SK-N-MC (cell line): ENCODE measurements at regions not wholly inside any gene's neighbourhood (a gene's known extent, or its start where the extent isn't known, plus 50 kb on each side); places are given as distances from the start of the nearest gene placed in this dataset.

Experiments used
- DNase-seq: peaks from one replicate; pipeline ENCODE4 v3.0.0-alpha.2; 2011; ENCODE audit warnings: low read depth, low spot score
- H3K27ac ChIP-seq: fragments of 200-600 bp; sonication (generic); 2 replicates; pipeline ENCODE4 v1.5.1; 2016; ENCODE audit warnings: mixed run types
- H3K36me3 ChIP-seq: fragments of 200-600 bp; sonication (generic); 2 replicates; pipeline ENCODE4 v1.6.1; 2017; ENCODE audit warnings: antibody characterized with exemption, low read length, mixed read lengths; ENCODE audit not compliant: insufficient read depth
- H3K4me3 ChIP-seq: fragments of 200-600 bp; sonication (generic); 2 replicates; pipeline ENCODE4 v1.5.1; 2016
- H3K9ac ChIP-seq: fragments of 200-600 bp; sonication (generic); 2 replicates; pipeline ENCODE4 v1.8.0; 2017; ENCODE audit warnings: mixed run types, mixed read lengths; ENCODE audit not compliant: insufficient read length
- H3K9me3 ChIP-seq: fragments of 200-600 bp; sonication (generic); 2 replicates; pipeline ENCODE4 v1.6.1; 2017; ENCODE audit warnings: low read depth, mild to moderate bottlenecking, antibody characterized with exemption, low read length, moderate library complexity, mixed read lengths
- EZH2 ChIP-seq: fragments of 200-600 bp; sonication (generic); IDR thresholded peaks from one replicate; pipeline ENCODE4 v1.6.1; 2017; ENCODE audit warnings: antibody characterized with exemption
- FOXP2 ChIP-seq: optimal IDR thresholded peaks from 2 replicates; pipeline ENCODE3; 2011; ENCODE audit warnings: mild to moderate bottlenecking, moderate library complexity; ENCODE audit not compliant: insufficient read depth; ENCODE audit errors: extremely low read length, control extremely low read depth
- POLR2AphosphoS5 ChIP-seq: IDR thresholded peaks from 2 replicates; pipeline ENCODE4 v1.6.1; 2012; ENCODE audit warnings: mild to moderate bottlenecking, low read depth, low read length, borderline replicate concordance

DNA sequence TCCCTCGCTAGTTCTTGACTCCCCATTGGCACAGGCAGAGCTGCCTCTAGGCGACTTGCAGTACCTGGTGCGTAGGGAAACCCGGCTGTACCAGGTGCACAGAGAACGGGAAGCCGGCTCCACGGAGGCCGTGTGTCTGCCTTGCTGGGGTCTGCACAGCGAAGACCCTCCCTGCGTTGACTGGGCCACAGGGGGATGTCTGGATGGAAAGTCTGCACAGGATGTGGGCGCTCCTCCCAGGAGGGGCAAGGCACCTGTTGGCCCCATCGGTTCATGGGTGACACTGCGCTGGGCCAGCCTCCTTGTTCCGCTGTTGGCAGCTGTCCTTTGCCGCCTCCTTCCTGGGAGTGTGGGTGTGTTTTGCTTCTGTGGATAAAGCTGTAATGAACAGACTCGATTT is 138.3 kb downstream of the TEX29 start:
- Histone ChIP-seq H3K4me3 (no peak overlapping the region), H3K9ac (no peak overlapping the region), H3K9me3 (no peaks in the 10 kb centered on the region), H3K27ac (no peak overlapping the region), H3K36me3 (no peaks in the 10 kb centered on the region)
- TF ChIP-seq FOXP2, result no peak
- TF ChIP-seq POLR2AphosphoS5, result no peak
- no peak for DNase-seq

GRCh38 chr13:111459803-111460547 is 139.5 kb downstream of the TEX29 start:
- no peak overlapping the region for H3K27ac ChIP-seq
- no peak overlapping the region for H3K9ac ChIP-seq
- no peak overlapping the region for H3K4me3 ChIP-seq
- TF ChIP-seq POLR2AphosphoS5 (no peak), FOXP2 (no peak), EZH2 (no peak)
- H3K36me3 ChIP-seq, result no peaks in the 10 kb centered on the region
- no peak for DNase-seq
- no peaks in the 10 kb centered on the region for H3K9me3 ChIP-seq

GRCh38 chr13:111460548-111461444 is 140.4 kb downstream of the TEX29 start:
- no peak for DNase-seq
- Histone ChIP-seq H3K4me3 (no peak overlapping the region), H3K9me3 (no peaks in the 10 kb centered on the region), H3K36me3 (no peaks in the 10 kb centered on the region), H3K9ac (no peak overlapping the region), H3K27ac (no peak overlapping the region)
- TF ChIP-seq EZH2, result no peak
- no peak for TF ChIP-seq FOXP2
- no peak for TF ChIP-seq POLR2AphosphoS5

GRCh38 chr13:111461445-111462149 is 141.2 kb downstream of the TEX29 start:
- Histone ChIP-seq H3K27ac (no peak overlapping the region), H3K9ac (no peak overlapping the region), H3K9me3 (no peaks in the 10 kb centered on the region), H3K4me3 (no peak overlapping the region), H3K36me3 (no peaks in the 10 kb centered on the region)
- no peak for DNase-seq
- TF ChIP-seq EZH2 (no peak), POLR2AphosphoS5 (no peak), FOXP2 (no peak)

DNA sequence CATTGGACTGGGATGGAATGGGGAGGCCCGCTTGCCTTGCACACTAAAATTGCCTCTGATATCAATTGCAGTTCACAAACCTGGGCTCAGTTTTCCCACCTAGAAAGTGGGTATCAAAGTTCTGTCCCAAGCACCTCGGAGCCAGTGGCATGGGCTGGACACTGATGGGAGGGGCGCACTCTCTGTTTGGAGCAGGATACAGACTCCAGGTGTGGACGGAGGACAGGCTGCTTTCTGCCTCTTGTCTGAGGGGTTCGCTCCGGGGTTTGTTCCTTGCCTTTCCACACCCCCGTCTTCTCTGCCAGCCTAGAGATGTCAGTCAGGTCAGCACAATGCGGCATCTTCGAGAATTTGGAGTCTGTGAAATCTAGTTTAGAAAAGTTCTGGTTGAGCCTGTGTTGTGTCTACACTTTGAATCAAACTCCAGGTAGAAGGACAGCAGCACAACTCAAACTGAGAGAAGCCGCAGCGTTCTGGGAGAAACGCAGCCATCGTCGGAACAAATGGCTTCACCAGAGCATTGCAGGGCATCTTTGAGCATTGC is 141.9 kb downstream of the TEX29 start:
- no peak for TF ChIP-seq FOXP2
- TF ChIP-seq EZH2, result no peak
- TF ChIP-seq POLR2AphosphoS5, result no peak
- no peaks in the 10 kb centered on the region for H3K36me3 ChIP-seq
- no peaks in the 10 kb centered on the region for H3K9me3 ChIP-seq
- H3K27ac ChIP-seq, result no peak overlapping the region
- DNase-seq, result no peak
- H3K4me3 ChIP-seq, result no peak overlapping the region
- no peak overlapping the region for H3K9ac ChIP-seq

DNA sequence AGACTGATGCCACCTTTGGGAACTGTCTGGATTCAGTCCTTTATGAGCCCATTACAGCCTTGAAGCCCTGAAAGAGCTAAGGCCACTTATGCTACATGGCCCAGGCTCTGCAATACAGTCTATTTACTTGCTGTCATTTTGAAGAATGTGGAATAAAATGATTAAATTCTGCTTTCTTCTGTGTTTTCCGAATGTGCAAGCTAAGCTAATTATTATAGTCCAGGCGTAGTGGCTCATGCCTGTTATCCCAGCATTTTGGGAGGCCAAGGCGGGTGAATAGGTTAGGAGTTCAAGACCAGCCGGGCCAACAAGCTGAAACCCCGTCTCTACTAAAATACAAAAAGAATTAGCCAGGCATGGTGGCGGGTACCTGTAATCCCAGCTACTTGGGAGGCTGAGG is 142.5 kb downstream of the TEX29 start:
- Histone ChIP-seq H3K36me3 (no peaks in the 10 kb centered on the region), H3K27ac (no peak overlapping the region), H3K9me3 (no peaks in the 10 kb centered on the region), H3K4me3 (no peak overlapping the region), H3K9ac (no peak overlapping the region)
- no peak for TF ChIP-seq POLR2AphosphoS5
- TF ChIP-seq FOXP2, result no peak
- TF ChIP-seq EZH2, result no peak
- DNase-seq, result no peak

- no peak for TF ChIP-seq POLR2AphosphoS5
- TF ChIP-seq EZH2, result no peak
- Histone ChIP-seq H3K9me3 (no peaks in the 10 kb centered on the region), H3K4me3 (no peak overlapping the region), H3K9ac (no peak overlapping the region), H3K36me3 (no peaks in the 10 kb centered on the region), H3K27ac (no peak overlapping the region)
- no peak for DNase-seq
Observed at GRCh38 chr13:111467111-111467890, 146.9 kb downstream of the TEX29 start.
